GM08714 (cell line): ENCODE measurements at regions not wholly inside any gene's neighbourhood (a gene's known extent, or its start where the extent isn't known, plus 50 kb on each side); places are given as distances from the start of the nearest gene placed in this dataset.
"Not testable (repeated sequence)": the region's sequence is repeated elsewhere in the genome, so short reads cannot be mapped to it uniquely, and the experiment has no call there.

Source experiments
- H3K4me3 ChIP-seq: fragments of 200-500 bp; sonication (Bioruptor generic); 2 replicates; pipeline ENCODE4 v1.5.1; 2014; ENCODE audit warnings: mild to moderate bottlenecking, low read length, inconsistent platforms
- ZNF274 ChIP-seq: IDR thresholded peaks from 2 replicates; pipeline ENCODE4 v1.6.1; 2012; ENCODE audit warnings: mild to moderate bottlenecking, low read depth, low read length

DNA sequence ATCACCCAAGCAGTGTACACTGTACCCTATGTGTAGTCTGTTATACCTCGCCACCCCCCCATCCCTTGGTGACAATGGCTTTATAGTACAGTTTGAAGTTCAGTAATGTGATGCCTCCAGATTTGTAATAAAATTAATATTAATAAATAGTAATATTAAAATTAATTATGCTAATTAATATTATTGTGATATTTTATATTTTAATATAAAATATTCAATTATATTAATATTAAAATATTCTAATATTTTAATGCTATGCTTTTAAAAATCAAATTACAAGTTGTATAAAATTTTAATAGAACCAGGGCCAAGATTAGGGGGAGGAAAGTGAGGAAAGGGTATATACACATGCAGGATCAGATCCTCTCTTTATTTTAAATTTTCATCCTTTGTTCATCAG, 147.7 kb upstream of the MAP3K1 start:
- H3K4me3 ChIP-seq, result no peak overlapping the region
- no peak for TF ChIP-seq ZNF274

DNA sequence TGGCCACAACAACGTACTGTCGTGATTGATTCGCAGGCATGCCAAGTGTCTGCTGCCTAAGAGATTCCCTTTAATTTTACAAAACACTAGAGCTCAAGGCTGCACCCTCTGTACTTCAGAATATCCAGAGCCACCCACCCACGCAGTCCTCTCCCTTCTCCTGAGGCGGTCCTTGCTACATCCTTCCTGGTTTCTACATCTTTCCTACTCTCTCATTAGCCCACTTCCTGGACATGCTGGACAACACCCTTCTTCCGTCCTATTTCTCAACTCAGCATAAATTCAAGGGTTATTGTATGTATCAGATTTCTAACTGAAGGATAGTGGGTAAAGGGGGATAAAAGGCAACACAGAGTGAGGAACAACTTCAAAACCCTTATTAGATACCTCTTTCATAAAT, 148.4 kb upstream of the MAP3K1 start:
- no peak overlapping the region for H3K4me3 ChIP-seq
- TF ChIP-seq ZNF274, result no peak

DNA sequence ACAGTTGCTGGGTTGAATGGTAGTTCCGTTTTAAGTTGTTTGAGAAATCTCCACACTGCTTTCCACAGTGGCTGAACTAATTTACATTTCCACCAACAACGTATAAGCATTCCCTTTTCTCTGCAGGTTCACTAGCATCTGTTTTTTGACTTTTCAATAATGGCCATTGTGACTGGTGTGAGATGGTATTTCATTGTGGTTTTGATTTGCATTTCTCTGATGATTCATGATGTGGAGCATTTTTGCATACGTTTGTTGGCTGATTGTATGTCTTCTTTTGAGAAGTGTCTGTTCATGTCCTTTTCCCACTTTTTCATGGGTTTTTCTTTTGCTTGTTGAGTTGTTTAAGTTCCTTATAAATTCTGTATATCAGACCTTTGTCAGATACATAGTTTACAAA, 150.2 kb upstream of the MAP3K1 start:
- H3K4me3 ChIP-seq, result not testable (repeated sequence)

DNA sequence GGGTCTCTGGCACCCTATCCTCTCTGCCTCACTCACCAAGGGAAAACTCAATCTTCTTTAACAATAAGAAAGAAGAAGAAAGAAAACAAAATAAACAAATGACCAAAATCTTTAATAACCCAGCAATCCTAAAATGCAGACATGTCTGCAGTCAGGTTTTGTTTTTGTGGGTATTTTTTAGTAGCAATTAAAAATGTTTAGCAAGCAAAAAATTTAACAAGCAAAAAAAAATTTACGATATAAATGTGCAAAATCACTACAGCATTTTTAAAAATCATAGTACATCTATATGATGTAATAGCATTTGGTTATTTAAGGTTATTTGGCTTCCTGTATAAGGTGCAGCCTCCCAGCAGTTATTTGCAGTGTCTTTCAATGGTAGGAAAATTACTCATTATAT, 151.3 kb upstream of the MAP3K1 start:
- TF ChIP-seq ZNF274, result no peak
- no peak overlapping the region for H3K4me3 ChIP-seq

DNA sequence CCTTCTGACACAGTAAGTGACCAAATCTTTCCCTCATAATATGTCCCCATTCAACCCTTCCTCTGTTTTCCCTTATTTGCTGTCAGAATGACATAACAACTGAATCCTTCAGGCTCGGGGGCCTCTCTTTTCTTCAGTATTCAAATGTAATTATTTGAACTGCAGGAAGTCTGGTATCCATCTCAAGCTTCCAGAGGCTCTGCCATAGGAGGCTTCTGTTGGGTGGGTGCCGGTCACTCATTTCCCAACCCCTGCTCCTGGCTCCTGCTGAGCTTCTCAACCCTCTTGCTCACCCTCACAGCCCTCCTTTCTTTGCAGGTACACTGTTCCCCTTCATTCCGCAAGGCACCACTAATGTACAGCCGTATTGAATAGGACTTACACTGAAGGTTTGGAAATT, 151.8 kb upstream of the MAP3K1 start:
- no peak overlapping the region for H3K4me3 ChIP-seq

DNA sequence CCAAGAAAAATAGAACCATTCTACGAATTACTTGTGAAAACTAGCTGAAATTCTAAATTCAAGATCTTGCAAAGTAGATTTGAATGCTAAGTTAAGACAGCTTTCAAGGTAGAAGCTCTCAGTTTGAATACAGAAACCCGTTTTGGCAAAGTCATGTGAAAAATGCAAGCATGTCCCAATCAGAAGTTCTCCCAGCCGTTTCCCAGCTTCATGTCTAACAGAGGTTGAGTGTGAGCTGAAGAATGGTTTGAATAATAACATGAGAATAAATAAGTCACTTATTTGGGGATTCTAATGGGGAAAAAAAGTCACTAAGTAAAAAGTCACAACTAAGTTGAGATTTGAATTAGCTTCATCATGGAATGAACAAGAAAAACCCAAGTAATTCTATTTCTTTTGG, 152.5 kb upstream of the MAP3K1 start:
- TF ChIP-seq ZNF274, result no peak
- H3K4me3 ChIP-seq, result no peak overlapping the region

More for the DNA sequence above, 151.8 kb upstream of the MAP3K1 start:
- no peak for TF ChIP-seq ZNF274

DNA sequence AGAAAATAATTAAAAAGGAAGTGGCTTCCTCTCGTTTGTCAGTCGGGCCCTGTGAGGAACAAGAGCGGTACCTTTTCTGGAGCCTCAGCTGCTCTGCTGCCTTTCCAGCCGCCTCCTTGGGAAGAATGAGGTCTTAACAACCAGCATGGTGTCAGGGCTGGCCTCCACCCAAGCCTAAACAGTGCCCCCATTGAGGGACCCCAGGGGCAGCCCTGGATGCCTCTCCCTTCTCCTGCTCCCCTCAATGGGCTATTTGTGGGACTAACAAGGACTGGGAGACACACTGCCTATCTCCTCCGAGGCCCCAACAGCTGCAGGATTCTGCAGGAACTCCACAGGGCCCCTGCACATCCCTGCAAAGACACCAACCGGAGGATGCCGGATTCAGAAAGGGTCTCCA, 155.4 kb upstream of the MAP3K1 start:
- TF ChIP-seq ZNF274, result no peak
- H3K4me3 ChIP-seq, result no peak overlapping the region

DNA sequence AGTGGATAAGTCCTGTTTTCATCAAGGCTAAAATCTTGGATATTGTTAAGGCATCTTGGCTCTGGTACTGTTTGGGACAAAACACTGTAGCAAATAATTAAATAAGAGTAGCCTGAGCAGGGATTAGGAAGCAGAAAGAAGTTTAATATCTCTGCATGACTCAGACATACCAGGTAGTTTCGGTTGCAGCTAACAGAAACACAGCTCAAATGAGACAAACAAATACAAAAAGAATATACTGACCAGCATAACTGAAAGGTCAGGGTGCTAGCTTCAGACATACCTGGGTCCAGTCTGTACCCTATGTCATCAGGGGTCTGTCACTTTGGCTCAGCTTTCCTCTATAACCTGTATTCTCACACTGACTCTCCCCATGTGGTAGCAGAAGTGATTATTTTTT, 156.4 kb upstream of the MAP3K1 start:
- TF ChIP-seq ZNF274, result no peak
- no peak overlapping the region for H3K4me3 ChIP-seq

DNA sequence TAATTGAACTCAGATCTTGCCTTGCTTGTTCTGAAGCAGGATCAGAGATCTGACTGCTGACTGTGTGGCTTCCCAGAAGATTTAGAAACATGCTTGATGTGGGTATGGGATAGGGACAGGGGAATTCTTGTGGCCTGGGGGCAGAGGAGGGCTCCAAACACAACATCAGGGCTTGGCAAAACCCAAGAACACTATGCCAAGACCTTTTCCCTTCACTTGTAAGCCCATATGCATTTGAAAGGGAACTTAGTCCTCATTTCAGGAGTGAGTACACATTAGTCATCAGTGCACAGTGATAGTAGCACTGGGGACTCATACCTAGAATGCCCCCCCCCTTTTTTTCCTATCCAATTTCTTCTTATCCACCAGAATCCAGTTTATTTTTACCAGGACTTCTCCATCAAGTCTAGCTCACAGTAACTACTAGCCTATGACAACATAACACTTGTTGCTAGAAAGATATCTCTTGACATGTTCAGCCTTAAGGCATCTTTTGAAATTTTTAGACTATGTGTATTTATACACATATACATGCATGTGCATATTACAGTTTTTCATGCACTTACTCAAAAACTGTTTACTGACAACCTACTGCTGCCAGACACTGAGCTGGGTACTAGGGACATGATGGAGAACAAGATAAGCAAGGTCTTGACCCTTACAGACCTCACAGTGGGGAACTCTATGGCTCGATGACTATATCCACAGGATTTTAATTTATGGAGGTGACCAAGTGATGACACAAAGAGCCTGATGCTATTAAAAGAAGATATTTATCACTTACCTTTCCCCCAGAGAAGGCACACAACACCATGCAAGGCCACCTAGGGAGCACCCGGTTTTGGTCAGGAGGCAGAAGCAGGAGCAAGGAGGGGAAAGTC, 158.3 kb upstream of the MAP3K1 start:
- TF ChIP-seq ZNF274, result no peak
- no peak overlapping the region for H3K4me3 ChIP-seq

DNA sequence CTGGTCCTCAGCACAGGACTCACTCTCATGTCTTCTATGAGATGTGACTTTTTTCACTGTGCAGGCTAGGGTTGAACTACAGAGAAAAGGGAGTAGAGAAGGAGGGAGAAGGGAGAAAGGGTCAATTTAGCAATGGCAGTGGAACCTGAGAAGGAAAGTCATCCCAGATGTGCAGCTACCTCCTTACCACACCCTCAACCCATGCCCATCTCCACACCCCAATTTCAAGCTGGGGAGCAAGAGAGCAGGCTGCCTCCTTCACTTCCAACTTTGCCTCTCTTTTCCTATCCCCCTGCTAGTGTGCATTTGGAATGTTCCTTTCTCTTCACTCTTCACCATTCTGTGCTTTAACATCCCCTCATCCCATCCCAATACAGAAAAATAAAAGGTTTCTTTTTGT, 163.5 kb upstream of the MAP3K1 start:
- no peak for TF ChIP-seq ZNF274

DNA sequence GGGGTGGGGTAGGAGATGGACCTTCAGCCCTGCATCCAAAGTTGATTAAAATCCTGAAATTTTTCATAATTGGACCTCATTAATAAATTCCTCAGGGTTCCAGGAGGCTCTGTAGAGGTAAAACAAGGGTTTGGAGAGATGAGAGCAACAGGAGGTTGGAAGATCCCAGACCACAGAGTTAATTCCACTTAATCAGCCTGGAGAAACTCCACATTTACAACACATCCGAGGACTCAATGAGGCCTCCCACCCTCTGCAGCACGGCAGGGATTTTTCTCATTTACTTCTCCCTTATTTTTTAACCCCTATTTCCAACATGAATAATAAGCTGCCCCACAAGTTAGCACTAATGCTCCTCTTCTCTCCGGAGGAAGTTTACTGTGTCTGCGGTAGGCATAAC, 165.0 kb upstream of the MAP3K1 start:
- no peak overlapping the region for H3K4me3 ChIP-seq
- TF ChIP-seq ZNF274, result no peak

More for the DNA sequence above, 163.5 kb upstream of the MAP3K1 start:
- H3K4me3 ChIP-seq, result no peak overlapping the region

DNA sequence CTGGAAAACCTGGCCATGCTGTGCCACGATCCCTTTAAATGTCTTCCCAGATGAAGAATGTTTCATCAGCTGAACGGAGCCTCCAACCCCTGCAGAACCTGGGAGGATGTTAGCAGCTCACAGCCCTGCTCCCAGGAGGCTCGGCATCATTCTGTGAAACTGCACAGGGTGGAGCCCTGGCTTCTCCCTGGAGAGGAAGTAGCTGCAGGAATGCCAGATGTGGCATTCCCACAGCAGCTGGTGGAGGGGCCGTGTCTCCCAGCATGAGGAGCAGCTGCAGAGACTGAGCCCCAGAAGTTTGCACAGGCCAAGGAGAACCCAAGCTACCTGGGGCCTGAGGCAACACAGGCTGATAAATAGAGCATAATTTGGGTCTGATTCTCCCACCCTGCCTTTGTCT, 165.8 kb upstream of the MAP3K1 start:
- H3K4me3 ChIP-seq, result no peak overlapping the region
- no peak for TF ChIP-seq ZNF274

DNA sequence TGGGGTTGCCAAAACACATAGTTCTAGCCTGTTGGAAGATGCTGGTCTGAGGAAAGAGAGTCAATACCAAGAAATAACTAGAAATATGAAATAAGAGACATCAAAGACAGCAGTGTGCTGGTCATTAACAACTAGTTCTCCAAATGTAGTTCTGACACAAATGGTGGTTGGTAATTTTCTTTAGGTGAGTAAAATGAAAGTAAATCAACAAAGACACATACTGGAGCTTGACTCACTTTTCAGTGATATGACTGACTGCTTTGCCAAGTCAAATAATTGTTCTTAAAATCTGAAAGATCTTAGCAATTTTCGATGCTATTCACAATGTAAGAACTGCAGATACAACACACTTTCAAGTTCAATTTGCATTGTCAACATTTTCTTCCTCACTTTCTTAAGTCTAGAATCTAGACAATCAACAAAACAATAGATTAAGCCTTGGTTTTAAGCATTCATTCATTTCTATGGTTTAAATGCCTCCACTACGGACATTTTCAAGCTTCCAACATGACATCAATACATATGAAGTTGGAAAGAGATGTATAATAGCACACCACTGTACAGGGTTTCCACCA, 166.8 kb upstream of the MAP3K1 start:
- no peak for TF ChIP-seq ZNF274
- no peak overlapping the region for H3K4me3 ChIP-seq

DNA sequence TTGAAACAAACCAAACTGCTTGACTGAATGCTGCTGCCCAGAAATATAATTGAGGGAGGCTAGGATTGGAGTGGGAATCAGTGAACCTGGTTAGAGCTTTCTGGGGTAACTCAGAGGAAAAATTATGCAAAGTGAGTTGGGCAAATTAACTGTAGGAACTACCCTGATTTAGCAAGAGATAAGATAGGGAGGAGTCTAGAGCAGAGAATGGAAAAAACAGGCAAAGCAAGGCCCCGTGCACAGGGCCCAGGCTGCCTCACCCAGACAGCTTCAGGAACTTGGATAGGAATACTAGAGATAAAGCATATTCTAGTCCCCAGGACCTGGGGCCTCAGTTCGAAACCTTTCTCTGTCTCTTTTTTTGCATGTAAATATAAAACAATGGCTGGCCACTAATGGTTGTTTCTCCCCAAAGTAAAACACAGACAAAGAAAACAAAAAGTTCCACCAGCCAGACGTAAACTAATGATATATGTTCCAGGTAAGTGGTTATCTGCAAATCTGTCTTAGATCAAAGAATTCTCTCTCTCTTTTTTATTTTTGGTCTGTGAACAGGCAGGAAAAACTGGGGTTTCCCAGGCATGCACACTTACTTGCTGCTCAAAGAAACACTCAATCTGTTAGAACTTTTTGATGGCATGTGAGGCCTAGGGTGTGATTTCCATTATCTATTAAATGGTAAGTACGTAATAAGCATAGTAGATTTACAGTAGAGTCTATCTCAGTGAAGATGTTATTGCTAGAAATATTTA, 168.1 kb upstream of the MAP3K1 start:
- H3K4me3 ChIP-seq, result no peak overlapping the region

More for the DNA sequence above, 168.1 kb upstream of the MAP3K1 start:
- no peak for TF ChIP-seq ZNF274
